NCI-H2107 (cell line): ENCODE measurements at regions not wholly inside any gene's neighbourhood (a gene's known extent, or its start where the extent isn't known, plus 50 kb on each side); places are given as distances from the start of the nearest gene placed in this dataset.
"Not testable (repeated sequence)": the region's sequence is repeated elsewhere in the genome, so short reads cannot be mapped to it uniquely, and the experiment has no call there.

Experiments
- DNase-seq: peaks from one replicate; lab custom pipeline; 2025; lab: John Stamatoyannopoulos, UW

GRCh38 chr11:70592641-70593165 is 194.4 kb downstream of the CTTN start:
- no peak for DNase-seq

- DNase-seq = no peak
These were observed 195.2 kb downstream of the CTTN start for GRCh38 chr11:70593446-70593983.

- DNase-seq = no peak
These were observed 195.7 kb downstream of the CTTN start for GRCh38 chr11:70594031-70594430.

GRCh38 chr11:70594606-70595005 is 196.3 kb downstream of the CTTN start:
- no peak for DNase-seq

- no peak for DNase-seq
These were observed 196.7 kb downstream of the CTTN start for GRCh38 chr11:70595016-70595415.

- no peak for DNase-seq
These were observed 197.1 kb downstream of the CTTN start for GRCh38 chr11:70595452-70595851.

- DNase-seq = no peak
These were observed 197.8 kb downstream of the CTTN start for GRCh38 chr11:70596091-70596490.

GRCh38 chr11:70597006-70597555 is 198.8 kb downstream of the CTTN start:
- no peak for DNase-seq

GRCh38 chr11:70597751-70598625 is 199.7 kb downstream of the CTTN start:
- DNase-seq = no peak

GRCh38 chr11:70600911-70601415 is 202.6 kb downstream of the CTTN start:
- DNase-seq = not testable (repeated sequence)

- DNase-seq = no peak
These were observed 203.7 kb downstream of the CTTN start for GRCh38 chr11:70601861-70602538.

- DNase-seq = no peak
These were observed 204.9 kb downstream of the CTTN start for GRCh38 chr11:70603114-70603755.

- peak; percentile 44 for DNase-seq
These were observed 205.5 kb downstream of the CTTN start for GRCh38 chr11:70603756-70604211.

GRCh38 chr11:70604221-70604620 is 205.9 kb downstream of the CTTN start:
- DNase-seq = no peak

GRCh38 chr11:70604630-70605467 is 206.5 kb downstream of the CTTN start:
- DNase-seq = no peak

GRCh38 chr11:70605468-70605815 is 207.1 kb downstream of the CTTN start:
- DNase-seq = no peak

GRCh38 chr11:70605846-70606245 is 207.5 kb downstream of the CTTN start:
- DNase-seq = no peak

- DNase-seq = no peak
These were observed 208.1 kb downstream of the CTTN start for GRCh38 chr11:70606248-70606950.

- no peak for DNase-seq
These were observed 208.6 kb downstream of the CTTN start for GRCh38 chr11:70606951-70607330.

GRCh38 chr11:70607561-70607960 is 209.2 kb downstream of the CTTN start:
- no peak for DNase-seq
